HCT116 (cell line): ENCODE measurements at regions not wholly inside any gene's neighbourhood (a gene's known extent, or its start where the extent isn't known, plus 50 kb on each side); places are given as distances from the start of the nearest gene placed in this dataset.

Experiments
- EZH2 ChIP-seq: fragments of 200-600 bp; sonication (generic); IDR thresholded peaks from 2 replicates; pipeline ENCODE4 v1.6.1; 2017; ENCODE audit warnings: antibody characterized with exemption, mixed run types
- RAD21 ChIP-seq: IDR thresholded peaks from 2 replicates; pipeline ENCODE4 v1.6.1; 2012; ENCODE audit warnings: low read depth, mild to moderate bottlenecking
- REST ChIP-seq: IDR thresholded peaks from 2 replicates; pipeline ENCODE4 v1.6.1; 2012; ENCODE audit warnings: low read depth
- ZFX ChIP-seq: fragments of 450-650 bp; IDR thresholded peaks from 2 replicates; pipeline ENCODE4 v1.6.1; 2017
- TF ChIP-seq, protein P1 (sequence below), 3 experiments: fragments of 200-600 bp in 1 of 3; sonication (generic) in 1 of 3; IDR thresholded peaks in 2 of 3; conservative IDR thresholded peaks in 1 of 3; 2 replicates each; pipeline ENCODE4 v1.5.1; 2012 to 2017; ENCODE audit warnings: low read depth in 2 of 3, low read length in 2 of 3, antibody characterized with exemption in 1 of 3, borderline replicate concordance in 1 of 3, control low read depth in 1 of 3, mild to moderate bottlenecking in 1 of 3, mixed read lengths in 1 of 3, mixed run types in 1 of 3, moderate library complexity in 1 of 3; ENCODE audit not compliant: insufficient read depth in 1 of 3

DNA sequence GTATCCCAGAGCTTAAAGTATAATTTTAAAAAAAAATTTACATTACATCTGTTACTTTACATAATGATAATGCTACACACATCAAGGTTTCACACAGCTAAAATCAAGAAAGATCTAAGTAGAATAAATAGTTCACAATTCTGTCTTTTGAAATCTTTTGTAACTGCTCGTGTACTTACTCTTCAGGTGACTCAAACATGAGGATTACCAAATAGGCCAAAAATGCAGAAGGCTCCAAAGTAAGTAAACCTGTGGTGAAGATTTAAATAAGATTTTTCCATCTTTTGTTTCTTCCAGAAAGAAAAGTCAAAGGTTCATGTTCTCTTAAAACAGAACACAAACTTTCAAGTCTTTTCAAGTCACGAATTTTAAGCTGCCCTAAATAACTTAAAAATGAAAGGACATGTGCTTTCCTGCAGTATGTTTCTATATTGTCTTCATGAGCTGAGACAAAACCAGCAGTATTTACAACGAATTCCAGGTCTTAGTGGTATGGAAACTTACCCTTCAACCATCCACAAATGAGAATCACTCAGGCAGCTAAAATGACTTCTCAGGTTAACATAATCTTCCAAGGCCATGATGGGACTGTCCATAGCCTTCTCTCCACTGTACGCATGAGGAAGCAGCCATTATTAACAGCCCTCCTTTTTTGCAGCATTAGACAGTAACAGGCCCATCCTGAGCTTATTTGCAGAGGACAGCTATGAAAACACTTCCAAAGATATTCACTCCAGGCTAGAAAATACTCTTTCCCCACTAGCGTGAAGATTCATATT lies 172.8 kb upstream of the EDNRA start:
- TF ChIP-seq, protein P1, sequence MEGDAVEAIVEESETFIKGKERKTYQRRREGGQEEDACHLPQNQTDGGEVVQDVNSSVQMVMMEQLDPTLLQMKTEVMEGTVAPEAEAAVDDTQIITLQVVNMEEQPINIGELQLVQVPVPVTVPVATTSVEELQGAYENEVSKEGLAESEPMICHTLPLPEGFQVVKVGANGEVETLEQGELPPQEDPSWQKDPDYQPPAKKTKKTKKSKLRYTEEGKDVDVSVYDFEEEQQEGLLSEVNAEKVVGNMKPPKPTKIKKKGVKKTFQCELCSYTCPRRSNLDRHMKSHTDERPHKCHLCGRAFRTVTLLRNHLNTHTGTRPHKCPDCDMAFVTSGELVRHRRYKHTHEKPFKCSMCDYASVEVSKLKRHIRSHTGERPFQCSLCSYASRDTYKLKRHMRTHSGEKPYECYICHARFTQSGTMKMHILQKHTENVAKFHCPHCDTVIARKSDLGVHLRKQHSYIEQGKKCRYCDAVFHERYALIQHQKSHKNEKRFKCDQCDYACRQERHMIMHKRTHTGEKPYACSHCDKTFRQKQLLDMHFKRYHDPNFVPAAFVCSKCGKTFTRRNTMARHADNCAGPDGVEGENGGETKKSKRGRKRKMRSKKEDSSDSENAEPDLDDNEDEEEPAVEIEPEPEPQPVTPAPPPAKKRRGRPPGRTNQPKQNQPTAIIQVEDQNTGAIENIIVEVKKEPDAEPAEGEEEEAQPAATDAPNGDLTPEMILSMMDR (IDR thresholded peaks at IDR 0.05 in 2 of 3, conservative IDR thresholded peaks at IDR 0.05 in 1 of 3; ENCODE audit: borderline replicate concordance in 1 of 3, insufficient read depth in 1 of 3, low read depth in 2 of 3, low read length in 2 of 3) = no peak
- no peak for TF ChIP-seq EZH2
- TF ChIP-seq ZFX = no peak
- TF ChIP-seq RAD21 = no peak
- no peak for TF ChIP-seq REST
